Keratinocyte (primary cell): ENCODE measurements at regions not wholly inside any gene's neighbourhood (a gene's known extent, or its start where the extent isn't known, plus 50 kb on each side); places are given as distances from the start of the nearest gene placed in this dataset.
A peak's percentile ranks its signal among the peaks of the same experiment; 100 is the strongest.

Experiments used
- DNase-seq: peaks from one replicate; pipeline ENCODE4 v3.0.0-alpha.2; 2011; ENCODE audit warnings: low read depth, missing footprints, low spot score
- FAIRE-seq: peaks from 2 replicates; lab custom pipeline; 2011; peaks lifted over from hg19 to GRCh38; lab: Jason Lieb, UNC
- H2AFZ ChIP-seq: 2 replicates; pipeline ENCODE4 v1.6.0; 2012; ENCODE audit warnings: low read length, control low read depth, inconsistent platforms; ENCODE audit not compliant: control insufficient read depth
- H3K27ac ChIP-seq: 2 replicates; pipeline ENCODE4 v1.5.1; 2011; ENCODE audit warnings: low read length; ENCODE audit not compliant: control insufficient read depth, insufficient read depth
- H3K27me3 ChIP-seq: 3 replicates; pipeline ENCODE4 v1.6.0; 2011; ENCODE audit warnings: low read length; ENCODE audit not compliant: control insufficient read depth, insufficient read depth; ENCODE audit errors: extremely low read depth
- H3K36me3 ChIP-seq, 2 experiments: 2 replicates in 1 of 2; 3 replicates in 1 of 2; pipeline ENCODE4 v1.5.1; 2011; ENCODE audit warnings: low read length in 2 of 2, mild to moderate bottlenecking in 1 of 2; ENCODE audit not compliant: control insufficient read depth in 2 of 2, insufficient read depth in 2 of 2; ENCODE audit errors: extremely low read depth in 1 of 2
- H3K4me1 ChIP-seq: 3 replicates; pipeline ENCODE4 v1.5.1; 2011; ENCODE audit warnings: low read length; ENCODE audit not compliant: control insufficient read depth, insufficient read depth; ENCODE audit errors: extremely low read depth
- H3K4me2 ChIP-seq: 3 replicates; pipeline ENCODE4 v1.6.0; 2011; ENCODE audit warnings: low read depth, low read length; ENCODE audit not compliant: control insufficient read depth, insufficient read depth; ENCODE audit errors: extremely low read depth
- H3K4me3 ChIP-seq, 3 experiments: fragments of 200-600 bp in 1 of 3; sonication (generic) in 1 of 3; 2 replicates in 2 of 3; 3 replicates in 1 of 3; pipeline ENCODE4 v1.5.1; 2011 to 2016; ENCODE audit warnings: low read length in 3 of 3, mild to moderate bottlenecking in 3 of 3, control low read depth in 2 of 3, inconsistent platforms in 1 of 3, low read depth in 1 of 3, mixed read lengths in 1 of 3, mixed run types in 1 of 3, moderate library complexity in 1 of 3; ENCODE audit not compliant: control insufficient read depth in 2 of 3, insufficient read depth in 2 of 3; ENCODE audit errors: extremely low read depth in 1 of 3
- H3K79me2 ChIP-seq: 2 replicates; pipeline ENCODE4 v1.6.0; 2012; ENCODE audit warnings: low read length; ENCODE audit not compliant: control insufficient read depth, insufficient read depth
- H3K9ac ChIP-seq: 3 replicates; pipeline ENCODE4 v1.6.0; 2011; ENCODE audit warnings: low read length; ENCODE audit not compliant: control insufficient read depth, insufficient read depth; ENCODE audit errors: extremely low read depth
- H3K9me1 ChIP-seq: 3 replicates; pipeline ENCODE4 v1.6.0; 2011; ENCODE audit warnings: low read length; ENCODE audit not compliant: control insufficient read depth, insufficient read depth; ENCODE audit errors: extremely low read depth
- H3K9me3 ChIP-seq: 2 replicates; pipeline ENCODE4 v1.5.1; 2012; ENCODE audit warnings: low read depth, low read length; ENCODE audit not compliant: control insufficient read depth
- H4K20me1 ChIP-seq: 3 replicates; pipeline ENCODE4 v1.6.0; 2011; ENCODE audit warnings: low read length; ENCODE audit not compliant: control insufficient read depth, insufficient read depth; ENCODE audit errors: extremely low read depth
- EZH2 ChIP-seq: IDR thresholded peaks from one replicate; pipeline ENCODE4 v1.6.1; 2012; ENCODE audit warnings: inconsistent platforms, mild to moderate bottlenecking, low read length, moderate library complexity
- dilution Hi-C: fragments of 300-500 bp; cut with MboI; formaldehyde crosslinking; loops from one replicate; pipeline ENCODE4 v1.7.0; 2020; ENCODE audit warnings: low sequenced_read_pairs; ENCODE audit not compliant: extremely low pct_ligation_motif_present
- TF ChIP-seq, protein P1 (sequence below), 3 experiments: IDR thresholded peaks in 1 of 3; conservative IDR thresholded peaks in 1 of 3; optimal IDR thresholded peaks in 1 of 3; 2 replicates in 2 of 3; 3 replicates in 1 of 3; pipeline versions ENCODE3 to v1.5.1; 2011; ENCODE audit warnings: low read length in 3 of 3, mild to moderate bottlenecking in 3 of 3, moderate library complexity in 2 of 3, control low read depth in 1 of 3, inconsistent platforms in 1 of 3; ENCODE audit not compliant: insufficient read depth in 2 of 3; ENCODE audit errors: extremely low read depth in 1 of 3

DNA sequence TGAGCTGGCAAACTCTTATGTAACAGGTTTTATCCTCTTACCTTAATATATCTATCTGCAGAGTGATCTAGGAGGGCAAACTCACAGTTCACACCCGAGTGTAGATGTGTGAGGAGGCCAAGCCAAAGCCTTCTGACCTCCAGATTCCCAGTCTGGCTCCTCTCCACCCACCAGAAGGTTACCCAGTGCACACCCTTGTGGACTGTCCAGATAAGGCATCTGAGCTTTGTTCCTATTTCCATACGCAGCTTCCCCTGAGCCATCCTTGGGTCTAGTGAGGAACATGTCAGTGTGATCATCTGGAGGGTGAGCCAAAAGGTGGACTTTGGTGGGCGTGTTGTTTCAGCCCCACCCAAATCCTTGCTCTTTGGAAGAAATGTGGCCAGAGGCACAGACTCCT lies 203.0 kb upstream of the MEOX2 start:
- Histone ChIP-seq H3K27ac (no peak overlapping the region), H3K9me3 (no peaks in the 10 kb centered on the region), H2AFZ (no peak overlapping the region), H3K4me2 (no peak overlapping the region), H3K36me3 (no peaks in the 10 kb centered on the region), H3K4me3 (no peak overlapping the region), H4K20me1 (no peaks in the 10 kb centered on the region), H3K9ac (no peak overlapping the region), H3K9me1 (no peaks in the 10 kb centered on the region), H3K79me2 (no peaks in the 10 kb centered on the region), H3K27me3 (no peaks in the 10 kb centered on the region), H3K4me1 (no peaks in the 10 kb centered on the region)
- FAIRE-seq (no peak), DNase-seq (no peak)
- dilution Hi-C loops = no loop called here
- TF ChIP-seq EZH2 = no peak
- TF ChIP-seq, protein P1, sequence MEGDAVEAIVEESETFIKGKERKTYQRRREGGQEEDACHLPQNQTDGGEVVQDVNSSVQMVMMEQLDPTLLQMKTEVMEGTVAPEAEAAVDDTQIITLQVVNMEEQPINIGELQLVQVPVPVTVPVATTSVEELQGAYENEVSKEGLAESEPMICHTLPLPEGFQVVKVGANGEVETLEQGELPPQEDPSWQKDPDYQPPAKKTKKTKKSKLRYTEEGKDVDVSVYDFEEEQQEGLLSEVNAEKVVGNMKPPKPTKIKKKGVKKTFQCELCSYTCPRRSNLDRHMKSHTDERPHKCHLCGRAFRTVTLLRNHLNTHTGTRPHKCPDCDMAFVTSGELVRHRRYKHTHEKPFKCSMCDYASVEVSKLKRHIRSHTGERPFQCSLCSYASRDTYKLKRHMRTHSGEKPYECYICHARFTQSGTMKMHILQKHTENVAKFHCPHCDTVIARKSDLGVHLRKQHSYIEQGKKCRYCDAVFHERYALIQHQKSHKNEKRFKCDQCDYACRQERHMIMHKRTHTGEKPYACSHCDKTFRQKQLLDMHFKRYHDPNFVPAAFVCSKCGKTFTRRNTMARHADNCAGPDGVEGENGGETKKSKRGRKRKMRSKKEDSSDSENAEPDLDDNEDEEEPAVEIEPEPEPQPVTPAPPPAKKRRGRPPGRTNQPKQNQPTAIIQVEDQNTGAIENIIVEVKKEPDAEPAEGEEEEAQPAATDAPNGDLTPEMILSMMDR (optimal IDR thresholded peaks at IDR 0.05 in 1 of 3, IDR thresholded peaks at IDR 0.05 in 1 of 3, conservative IDR thresholded peaks at IDR 0.05 in 1 of 3; ENCODE audit: extremely low read depth in 1 of 3, insufficient read depth in 2 of 3, low read length in 3 of 3) = peak in 2 of 3 experiments; percentile 11 to 15

DNA sequence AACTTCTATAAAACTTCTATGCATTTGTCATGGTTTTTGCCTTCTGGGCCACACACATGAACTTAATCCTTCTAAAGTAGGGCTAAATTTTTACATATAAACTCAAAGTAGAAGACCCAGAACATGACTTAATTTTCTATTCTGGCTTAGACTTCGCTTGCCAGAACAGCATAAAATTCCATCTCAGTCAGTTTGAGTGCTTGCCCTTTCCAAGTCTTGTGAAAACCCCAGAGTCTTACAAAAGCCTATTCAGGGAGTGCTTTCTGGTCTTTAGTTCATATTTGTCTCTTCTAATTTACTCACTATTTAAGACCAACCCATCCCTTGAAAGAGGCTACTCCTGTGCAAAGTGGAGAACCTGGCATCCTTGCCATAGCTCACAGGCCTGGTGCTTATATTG lies 201.6 kb upstream of the MEOX2 start:
- dilution Hi-C loops = no loop called here
- Histone ChIP-seq H3K9ac (no peak overlapping the region), H3K4me2 (no peak overlapping the region), H3K4me3 (no peak overlapping the region), H3K79me2 (no peaks in the 10 kb centered on the region), H3K9me1 (no peaks in the 10 kb centered on the region), H3K27me3 (no peaks in the 10 kb centered on the region), H3K36me3 (no peaks in the 10 kb centered on the region), H3K27ac (no peak overlapping the region), H3K9me3 (no peaks in the 10 kb centered on the region), H2AFZ (no peak overlapping the region), H4K20me1 (no peaks in the 10 kb centered on the region), H3K4me1 (no peaks in the 10 kb centered on the region)
- no peak for FAIRE-seq
- DNase-seq = no peak
- TF ChIP-seq, protein P1 (optimal IDR thresholded peaks at IDR 0.05 in 1 of 3, IDR thresholded peaks at IDR 0.05 in 1 of 3, conservative IDR thresholded peaks at IDR 0.05 in 1 of 3; ENCODE audit: extremely low read depth in 1 of 3, insufficient read depth in 2 of 3, low read length in 3 of 3) = no peak
- no peak for TF ChIP-seq EZH2
